ENCODE measurements at regions not wholly inside any gene's neighbourhood (a gene's known extent, or its start where the extent isn't known, plus 50 kb on each side); places are given as distances from the start of the nearest gene placed in this dataset.

DNA sequence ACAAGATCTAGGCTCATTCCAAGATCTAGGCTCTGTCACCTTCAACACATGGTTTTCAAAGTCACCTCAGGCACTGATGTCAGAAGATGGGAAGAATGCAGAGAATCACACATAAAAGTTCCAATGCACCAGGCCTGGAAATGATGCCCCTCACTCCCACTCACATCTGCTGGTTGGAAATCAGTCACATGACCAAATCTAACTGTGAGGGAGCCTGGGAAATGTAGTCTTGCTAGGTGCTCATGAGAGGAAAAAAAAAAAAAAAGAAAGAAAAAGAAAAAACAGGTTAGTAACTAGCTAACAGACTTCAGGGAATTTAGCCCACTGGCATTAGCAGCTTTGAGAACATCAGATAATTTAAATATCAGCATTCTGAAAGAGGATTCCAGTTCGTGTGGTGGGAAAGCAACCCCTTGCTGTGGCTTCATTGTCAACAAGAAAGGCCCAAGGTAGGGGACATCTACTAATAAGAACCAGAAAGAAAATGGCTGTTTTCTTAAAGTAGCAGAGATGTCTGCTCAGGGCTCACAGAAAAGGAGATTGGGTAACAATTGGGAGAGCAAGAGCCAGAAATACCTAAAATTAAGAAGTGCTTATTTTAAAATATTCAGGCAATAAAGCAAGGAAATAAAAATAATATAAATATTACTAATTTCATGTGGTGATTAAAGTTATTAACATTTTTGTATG is 614.3 kb downstream of the ACTL7B start:
- TF ChIP-seq POLR2AphosphoS5 (IDR thresholded peaks at IDR 0.05), result no peak
- no peak for TF ChIP-seq EP300 (IDR thresholded peaks at IDR 0.05)
